K562 (cell line): ENCODE measurements at regions not wholly inside any gene's neighbourhood (a gene's known extent, or its start where the extent isn't known, plus 50 kb on each side); places are given as distances from the start of the nearest gene placed in this dataset.

Source experiments
- CEBPB ChIP-seq: fragments of 450-650 bp; IDR thresholded peaks from 2 replicates; pipeline ENCODE4 v1.6.1; 2016; ENCODE audit warnings: missing genetic modification characterization, missing compliant biosample characterization
- POLR2A ChIP-seq: fragments of 450-650 bp; conservative IDR thresholded peaks from 2 replicates; pipeline ENCODE4 v1.6.1; 2016

GRCh38 chr3:4029135-4029534 is 229.9 kb downstream of the LRRN1 start:
- TF ChIP-seq CEBPB (tag), result no peak
- TF ChIP-seq POLR2A, result no peak
